ENCODE measurements at regions not wholly inside any gene's neighbourhood (a gene's known extent, or its start where the extent isn't known, plus 50 kb on each side); places are given as distances from the start of the nearest gene placed in this dataset.

GRCh38 chr9:99319048-99319447 lies 97.0 kb downstream of the SEC61B start:
- TF ChIP-seq CTCF (IDR thresholded peaks at IDR 0.05) (no peak), IRF1 (CRISPR knock-in tag; IDR thresholded peaks at IDR 0.05) (no peak), USF2 (CRISPR knock-in tag; IDR thresholded peaks at IDR 0.05) (no peak), ELF4 (CRISPR knock-in tag; IDR thresholded peaks at IDR 0.05; ENCODE audit: low read depth) (no peak), FOXP4 (CRISPR knock-in tag; IDR thresholded peaks at IDR 0.05) (no peak), NR1H2 (CRISPR knock-in tag; IDR thresholded peaks at IDR 0.05) (no peak)

Measured in WTC11 (cell line).